Neuronal stem cell (in vitro differentiated cells): ENCODE measurements at regions not wholly inside any gene's neighbourhood (a gene's known extent, or its start where the extent isn't known, plus 50 kb on each side); places are given as distances from the start of the nearest gene placed in this dataset.

ENCODE experiments used
- DNase-seq: peaks from one replicate; pipeline ENCODE4 v3.0.0-alpha.2; 2013; ENCODE audit warnings: low spot score
- H2AFZ ChIP-seq: one replicate; pipeline ENCODE4 v1.6.1; 2013; ENCODE audit warnings: mild to moderate bottlenecking, low read length, inconsistent platforms
- H2AK5ac ChIP-seq: 2 replicates; pipeline ENCODE4 v1.6.1; 2013; ENCODE audit warnings: low read depth, mild to moderate bottlenecking, inconsistent platforms, low read length, moderate library complexity, mixed read lengths
- H2BK120ac ChIP-seq: 2 replicates; pipeline ENCODE4 v1.6.1; 2013; ENCODE audit warnings: low read depth, mild to moderate bottlenecking, inconsistent platforms, low read length, moderate library complexity, mixed read lengths
- H2BK12ac ChIP-seq: one replicate; pipeline ENCODE4 v1.6.1; 2013; ENCODE audit warnings: low read length, inconsistent platforms
- H2BK15ac ChIP-seq: 2 replicates; pipeline ENCODE4 v1.6.1; 2013; ENCODE audit warnings: mild to moderate bottlenecking, low read length, inconsistent platforms, mixed read lengths
- H2BK5ac ChIP-seq: one replicate; pipeline ENCODE4 v1.6.1; 2013; ENCODE audit warnings: inconsistent platforms, mild to moderate bottlenecking, low read length, moderate library complexity
- H3K14ac ChIP-seq: one replicate; pipeline ENCODE4 v1.6.1; 2013; ENCODE audit warnings: low read length, inconsistent platforms
- H3K18ac ChIP-seq: 2 replicates; pipeline ENCODE4 v1.6.1; 2013; ENCODE audit warnings: low read length, inconsistent platforms
- H3K23ac ChIP-seq: 2 replicates; pipeline ENCODE4 v1.6.1; 2013; ENCODE audit warnings: low read depth, mild to moderate bottlenecking, mixed read lengths, low read length, inconsistent platforms; ENCODE audit not compliant: poor library complexity
- H3K27ac ChIP-seq: replicated peaks from 3 replicates; pipeline ENCODE4 v1.5.1; 2013; ENCODE audit warnings: low read length, inconsistent platforms
- H3K27me3 ChIP-seq, 3 experiments: 2 replicates each; pipeline ENCODE4 v1.6.1; 2013; ENCODE audit warnings: low read length in 3 of 3, mild to moderate bottlenecking in 2 of 3, inconsistent platforms in 1 of 3, low read depth in 1 of 3, mixed read lengths in 1 of 3, moderate library complexity in 1 of 3; ENCODE audit not compliant: control insufficient read depth in 3 of 3, insufficient read depth in 3 of 3
- H3K36me3 ChIP-seq, 2 donors: replicated peaks in 1 of 2; 2 replicates each; pipeline ENCODE4 v1.6.1; 2013; ENCODE audit warnings: low read length in 2 of 2; ENCODE audit not compliant: control insufficient read depth in 2 of 2, insufficient read depth in 2 of 2
- H3K4ac ChIP-seq: 2 replicates; pipeline ENCODE4 v1.6.1; 2013; ENCODE audit warnings: inconsistent platforms, mild to moderate bottlenecking, low read length, moderate library complexity
- H3K4me1 ChIP-seq, 2 donors: 1 replicate in 1 of 2; 2 replicates in 1 of 2; pipeline ENCODE4 v1.6.1; 2013; ENCODE audit warnings: low read length in 2 of 2, low read depth in 1 of 2; ENCODE audit not compliant: control insufficient read depth in 2 of 2, insufficient read depth in 1 of 2
- H3K4me2 ChIP-seq: one replicate; pipeline ENCODE4 v1.6.1; 2013; ENCODE audit warnings: mild to moderate bottlenecking, low read length, inconsistent platforms; ENCODE audit not compliant: insufficient read depth, poor library complexity, severe bottlenecking
- H3K4me3 ChIP-seq, 2 donors: 2 replicates each; pipeline ENCODE4 v1.5.1; 2013; ENCODE audit warnings: low read length in 2 of 2, mild to moderate bottlenecking in 2 of 2, inconsistent platforms in 1 of 2, moderate library complexity in 1 of 2
- H3K79me1 ChIP-seq: one replicate; pipeline ENCODE4 v1.6.1; 2013; ENCODE audit warnings: low read depth, mild to moderate bottlenecking, inconsistent platforms, low read length, moderate library complexity
- H3K9ac ChIP-seq: one replicate; pipeline ENCODE4 v1.6.1; 2013; ENCODE audit warnings: mild to moderate bottlenecking, low read depth, low read length, inconsistent platforms; ENCODE audit not compliant: poor library complexity
- H3K9me3 ChIP-seq, 2 donors: replicated peaks in 1 of 2; 2 replicates each; pipeline versions ENCODE3 to v1.6.1; 2013; ENCODE audit warnings: low read length in 2 of 2, mild to moderate bottlenecking in 2 of 2, inconsistent platforms in 1 of 2, low read depth in 1 of 2, mixed read lengths in 1 of 2, moderate library complexity in 1 of 2; ENCODE audit not compliant: control insufficient read depth in 2 of 2, insufficient read depth in 1 of 2
- H4K8ac ChIP-seq: one replicate; pipeline ENCODE4 v1.6.1; 2013; ENCODE audit warnings: low read depth, mild to moderate bottlenecking, inconsistent platforms, low read length, moderate library complexity
- H4K91ac ChIP-seq: one replicate; pipeline ENCODE4 v1.6.1; 2013; ENCODE audit warnings: low read length, low read depth, mild to moderate bottlenecking, inconsistent platforms; ENCODE audit not compliant: poor library complexity
- WGBS, 2 donors: extraction: QIAGEN DNeasy Blood & Tissue Kit; methylation state at CpG; one replicate each; pipeline ENCODE4 v1.1.7; 2013; ENCODE audit warnings: missing lambda C conversion rate in 2 of 2, mixed read lengths in 1 of 2; ENCODE audit not compliant: insufficient read length in 2 of 2, insufficient replicate concordance in 1 of 2; ENCODE audit errors: extremely low coverage in 2 of 2; 5-methylcytosine and 5-hydroxymethylcytosine counted together

DNA sequence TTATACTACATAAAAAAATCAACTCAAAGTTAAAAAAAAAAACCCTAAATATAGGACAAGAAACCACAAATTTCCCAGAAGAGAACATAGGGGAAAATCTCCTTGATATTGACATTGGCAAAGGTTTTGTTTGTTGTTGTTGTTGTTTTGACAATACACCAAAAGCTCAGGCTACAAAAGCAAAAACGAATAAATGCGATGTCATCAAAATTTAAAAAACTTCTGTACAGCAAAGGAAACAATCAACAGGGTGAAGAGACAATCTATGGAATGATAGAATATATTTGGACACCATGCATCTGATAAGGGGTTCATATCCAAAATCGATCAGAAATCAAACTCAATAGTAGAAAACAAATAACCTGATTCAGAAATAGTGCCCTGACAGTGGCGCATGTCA lies 65.0 kb upstream of the L3MBTL4 start:
- DNase-seq, result no peak
- no peak overlapping the region for H4K8ac ChIP-seq
- H3K9ac ChIP-seq, result no peak overlapping the region
- no peak overlapping the region for H2AFZ ChIP-seq
- no peak overlapping the region for H2BK12ac ChIP-seq
- no peaks in the 10 kb centered on the region for H3K9me3 ChIP-seq
- no peaks in the 10 kb centered on the region for H3K79me1 ChIP-seq
- H2BK120ac ChIP-seq, result no peak overlapping the region
- H3K4me1 ChIP-seq, result no peaks in the 10 kb centered on the region
- H3K14ac ChIP-seq, result no peak overlapping the region
- no peak overlapping the region for H2BK15ac ChIP-seq
- H2AK5ac ChIP-seq, result no peak overlapping the region
- H3K36me3 ChIP-seq, result no peaks in the 10 kb centered on the region
- H3K27me3 ChIP-seq, result no peaks in the 10 kb centered on the region
- H2BK5ac ChIP-seq, result no peak overlapping the region
- H3K4ac ChIP-seq, result no peak overlapping the region
- no peak overlapping the region for H3K27ac ChIP-seq
- no peak overlapping the region for H3K18ac ChIP-seq
- H3K23ac ChIP-seq, result no peak overlapping the region
- no peak overlapping the region for H3K4me2 ChIP-seq
- H3K4me3 ChIP-seq, result no peak overlapping the region
- no CpG with 5 or more reads among the region's 4 CpGs for WGBS, 2 donors
- H4K91ac ChIP-seq, result no peak overlapping the region

DNA sequence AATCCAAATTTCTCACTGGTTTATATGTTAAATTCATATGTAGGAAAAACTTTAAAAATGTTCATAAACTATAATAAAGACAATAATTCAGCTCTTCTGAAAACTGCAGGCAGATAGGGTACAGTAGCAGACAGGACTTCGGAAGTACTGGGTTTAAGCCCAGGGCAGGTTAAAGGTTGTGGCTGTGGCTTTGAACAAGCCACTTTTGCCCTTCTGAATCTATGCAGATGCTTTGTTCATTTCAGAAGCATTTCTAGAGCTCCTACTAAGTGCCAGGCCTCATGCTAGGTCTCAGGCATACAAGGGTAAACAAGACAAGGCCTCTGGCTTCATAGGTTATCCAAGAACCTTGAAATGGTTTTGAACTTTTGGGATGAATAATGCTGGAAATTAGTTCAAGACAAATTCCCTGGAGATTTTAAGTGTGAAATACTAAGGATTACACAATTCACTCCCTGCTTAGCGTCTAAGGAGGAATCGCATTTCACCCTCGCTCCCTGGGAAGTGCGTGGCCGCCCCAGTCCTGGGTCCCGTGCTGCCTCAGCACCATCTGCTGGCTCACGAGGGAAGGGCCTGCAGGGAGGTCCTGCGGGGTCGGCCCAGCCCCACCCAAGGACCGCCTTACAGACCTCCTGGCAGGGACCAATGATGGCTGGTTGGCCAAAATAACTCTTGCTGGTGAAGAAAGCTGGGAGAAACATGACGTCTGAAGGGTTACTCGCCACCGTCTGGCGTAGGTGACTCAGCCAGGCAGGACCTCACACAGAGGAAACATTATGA lies 67.7 kb upstream of the L3MBTL4 start:
- H3K4ac ChIP-seq, result no peak overlapping the region
- H2BK12ac ChIP-seq, result no peak overlapping the region
- no peak overlapping the region for H2BK120ac ChIP-seq
- no peak overlapping the region for H3K4me3 ChIP-seq
- peaks cover 0 to 1% of the 10 kb centered on the region in 2 donors for H3K4me1 ChIP-seq
- peak; percentile 57 for DNase-seq
- no peak overlapping the region for H3K27ac ChIP-seq
- H3K9me3 ChIP-seq, result no peaks in the 10 kb centered on the region
- H2AK5ac ChIP-seq, result no peak overlapping the region
- H2AFZ ChIP-seq, result no peak overlapping the region
- H3K79me1 ChIP-seq, result no peaks in the 10 kb centered on the region
- no peak overlapping the region for H3K4me2 ChIP-seq
- no peak overlapping the region for H2BK5ac ChIP-seq
- H3K9ac ChIP-seq, result no peak overlapping the region
- H2BK15ac ChIP-seq, result no peak overlapping the region
- H3K27me3 ChIP-seq, result no peaks in the 10 kb centered on the region
- WGBS, 2 donors, result no CpG with 5 or more reads among the region's 15 CpGs
- no peak overlapping the region for H3K18ac ChIP-seq
- no peaks in the 10 kb centered on the region for H3K36me3 ChIP-seq
- H4K91ac ChIP-seq, result no peak overlapping the region
- no peak overlapping the region for H4K8ac ChIP-seq
- H3K14ac ChIP-seq, result no peak overlapping the region
- no peak overlapping the region for H3K23ac ChIP-seq

DNA sequence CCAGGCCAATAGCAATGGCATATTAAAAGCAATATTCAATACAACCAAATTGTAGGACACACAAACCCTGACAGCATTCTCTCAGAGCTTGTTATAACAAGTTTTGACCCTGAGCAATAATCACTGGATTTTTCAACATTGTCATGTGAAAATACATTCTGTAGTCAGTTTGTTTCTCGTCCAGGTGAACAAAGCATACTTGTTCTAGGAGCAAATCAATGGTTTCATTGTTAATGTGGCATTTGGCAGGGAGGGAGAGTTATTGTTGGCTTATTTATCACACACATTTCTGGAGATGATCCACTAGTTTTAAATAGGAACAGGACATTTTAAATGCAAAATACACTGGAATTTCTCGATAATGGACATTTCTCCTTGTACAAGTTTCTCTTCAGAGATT lies 69.9 kb upstream of the L3MBTL4 start:
- H2AFZ ChIP-seq, result no peak overlapping the region
- H3K27ac ChIP-seq, result no peak overlapping the region
- no peaks in the 10 kb centered on the region for H3K79me1 ChIP-seq
- H3K4me1 ChIP-seq, result peaks cover 0 to 1% of the 10 kb centered on the region in 2 donors
- no peak overlapping the region for H2BK120ac ChIP-seq
- no peak for DNase-seq
- no peak overlapping the region for H2BK15ac ChIP-seq
- H2BK12ac ChIP-seq, result no peak overlapping the region
- H3K23ac ChIP-seq, result no peak overlapping the region
- H3K27me3 ChIP-seq, result no peaks in the 10 kb centered on the region
- H4K91ac ChIP-seq, result no peak overlapping the region
- no peak overlapping the region for H3K4ac ChIP-seq
- H2BK5ac ChIP-seq, result no peak overlapping the region
- H3K9ac ChIP-seq, result no peak overlapping the region
- H3K4me2 ChIP-seq, result no peak overlapping the region
- H2AK5ac ChIP-seq, result no peak overlapping the region
- no peak overlapping the region for H3K18ac ChIP-seq
- H3K14ac ChIP-seq, result no peak overlapping the region
- WGBS, 2 donors, result no CpG with 5 or more reads among the region's 2 CpGs
- no peak overlapping the region for H3K4me3 ChIP-seq
- H3K36me3 ChIP-seq, result no peaks in the 10 kb centered on the region
- no peaks in the 10 kb centered on the region for H3K9me3 ChIP-seq
- H4K8ac ChIP-seq, result no peak overlapping the region

DNA sequence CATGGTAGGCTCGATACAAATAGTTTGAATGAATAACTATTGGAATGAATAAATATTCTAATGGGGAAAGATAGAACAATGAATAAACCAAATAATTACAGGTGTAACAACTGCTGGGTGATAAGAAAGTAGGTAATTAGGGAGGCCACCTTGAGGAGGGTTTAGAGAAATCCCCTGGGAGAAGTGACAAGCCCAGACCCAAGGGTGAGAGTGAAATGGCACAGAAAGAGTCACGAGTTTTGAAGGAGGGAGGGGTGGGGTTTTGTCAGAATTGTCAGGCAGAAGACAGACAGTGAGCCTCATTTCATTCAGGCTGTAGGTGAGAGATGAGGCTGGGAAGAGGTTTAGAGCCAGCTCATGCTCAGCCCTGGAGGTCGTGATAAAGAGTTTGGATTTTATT lies 71.6 kb upstream of the L3MBTL4 start:
- H2AK5ac ChIP-seq, result no peak overlapping the region
- H3K4ac ChIP-seq, result no peak overlapping the region
- H3K4me1 ChIP-seq, result peaks cover 0 to 1% of the 10 kb centered on the region in 2 donors
- no peak overlapping the region for H4K91ac ChIP-seq
- H3K4me2 ChIP-seq, result no peak overlapping the region
- DNase-seq, result no peak
- H2BK15ac ChIP-seq, result no peak overlapping the region
- no peak overlapping the region for H2BK120ac ChIP-seq
- H3K9me3 ChIP-seq, result no peaks in the 10 kb centered on the region
- H3K27me3 ChIP-seq, result no peaks in the 10 kb centered on the region
- no peak overlapping the region for H2BK5ac ChIP-seq
- no peak overlapping the region for H3K18ac ChIP-seq
- H3K36me3 ChIP-seq, result no peaks in the 10 kb centered on the region
- H2BK12ac ChIP-seq, result no peak overlapping the region
- no peak overlapping the region for H3K27ac ChIP-seq
- no CpG with 5 or more reads among the region's 3 CpGs for WGBS, 2 donors
- no peak overlapping the region for H3K9ac ChIP-seq
- H3K23ac ChIP-seq, result no peak overlapping the region
- H3K14ac ChIP-seq, result no peak overlapping the region
- no peaks in the 10 kb centered on the region for H3K79me1 ChIP-seq
- no peak overlapping the region for H2AFZ ChIP-seq
- no peak overlapping the region for H4K8ac ChIP-seq
- no peak overlapping the region for H3K4me3 ChIP-seq
